NCI-H524 treated with DMSO at 0.1 percent for 48 hours (cell line): ENCODE measurements at regions not wholly inside any gene's neighbourhood (a gene's known extent, or its start where the extent isn't known, plus 50 kb on each side); places are given as distances from the start of the nearest gene placed in this dataset.

ENCODE experiments used
- DNase-seq: peaks from one replicate; lab custom pipeline; 2025; lab: John Stamatoyannopoulos, UW

DNA sequence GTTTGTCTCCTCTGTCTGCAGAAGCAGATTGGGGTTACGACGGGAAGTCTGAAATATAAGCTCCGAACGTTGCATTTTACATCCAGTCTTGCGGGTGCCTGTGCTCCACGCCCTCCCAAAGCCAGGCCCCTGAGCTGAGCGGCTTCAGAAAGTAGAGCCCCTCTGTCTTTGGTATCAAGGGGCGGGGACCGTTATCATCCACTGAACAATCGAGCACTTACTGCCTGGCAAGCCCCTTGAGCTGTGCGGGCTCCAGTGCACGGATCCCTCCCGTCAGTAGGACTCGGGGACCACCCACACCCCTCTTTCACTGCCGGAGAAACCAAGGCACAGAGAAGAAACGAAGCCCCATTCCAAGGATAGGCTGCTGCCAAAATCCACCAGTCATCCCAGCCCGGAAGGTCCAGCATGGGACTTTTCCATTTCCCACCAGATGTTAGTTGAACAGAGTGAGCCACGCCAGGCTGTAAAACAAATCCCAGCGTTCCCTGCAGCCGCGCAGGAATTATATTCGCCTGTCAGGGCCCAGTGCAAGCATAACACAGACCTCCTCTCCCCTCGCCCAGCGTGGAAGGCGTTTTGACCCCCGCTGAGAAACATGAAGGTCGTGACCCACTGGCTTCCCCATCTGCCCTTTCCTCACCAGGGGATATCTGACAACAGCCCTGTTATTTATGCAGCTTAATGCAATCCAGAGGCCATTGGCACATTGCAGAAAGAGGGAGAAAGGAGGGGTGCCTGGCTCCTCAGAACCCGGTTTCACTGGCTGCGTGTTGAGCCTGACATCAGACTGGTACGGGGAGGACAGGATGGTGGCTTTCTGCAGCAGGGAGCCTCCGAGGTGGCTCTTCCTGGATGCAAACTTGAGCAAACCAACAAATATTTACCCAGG is 212.2 kb upstream of the FOXF1 start:
- no peak for DNase-seq

DNA sequence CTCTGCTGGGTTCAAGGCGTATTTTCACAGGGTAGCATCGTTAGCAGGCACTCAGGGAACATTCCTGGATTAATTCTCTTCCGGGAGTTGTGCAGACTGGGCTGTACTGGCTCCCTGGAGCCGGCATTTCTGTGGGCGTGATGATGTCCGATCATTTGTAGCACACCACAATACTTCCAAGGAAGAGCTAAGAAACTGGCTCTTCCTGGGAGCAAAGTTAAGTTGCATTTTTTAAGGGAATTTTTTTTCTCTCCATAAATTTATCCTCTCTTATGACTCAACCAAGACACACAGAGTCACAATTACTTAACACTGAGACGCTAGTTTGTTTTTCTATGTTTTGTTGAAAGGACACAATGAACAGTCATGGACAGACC is 211.6 kb upstream of the FOXF1 start:
- no peak for DNase-seq

DNA sequence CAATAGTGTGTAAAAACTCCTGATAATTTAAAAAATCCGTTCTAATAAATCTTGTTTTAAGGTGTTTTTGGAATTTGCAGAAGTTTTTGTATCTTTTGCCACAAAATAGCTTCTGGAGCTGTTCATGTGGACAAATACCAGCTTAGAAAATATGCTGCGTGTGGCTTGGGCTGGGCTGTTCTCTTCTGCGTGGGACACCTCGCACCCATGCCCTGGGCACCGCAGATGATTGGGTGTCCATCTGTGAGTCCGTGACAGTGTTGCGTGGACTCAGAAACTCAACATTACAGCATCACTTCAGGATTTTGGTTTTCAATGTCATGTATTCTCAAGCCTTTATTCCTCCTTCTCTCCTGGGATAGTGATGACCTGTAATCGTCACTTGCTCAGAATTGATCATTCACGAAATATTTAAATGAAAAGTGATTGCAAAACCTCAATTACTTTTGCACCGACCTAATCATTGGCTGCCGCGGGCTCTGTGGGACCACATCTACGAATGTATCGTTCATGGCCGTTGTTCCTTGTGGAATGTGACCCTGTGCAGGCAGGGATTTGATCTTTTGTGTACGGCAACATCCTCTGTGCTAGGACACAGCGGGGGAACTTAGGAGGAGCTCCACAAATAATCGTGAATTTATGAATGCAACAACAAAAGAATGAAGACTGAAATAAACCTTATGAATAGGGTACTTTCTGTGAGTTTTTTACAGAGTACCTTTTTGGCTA is 210.3 kb upstream of the FOXF1 start:
- no peak for DNase-seq

DNA sequence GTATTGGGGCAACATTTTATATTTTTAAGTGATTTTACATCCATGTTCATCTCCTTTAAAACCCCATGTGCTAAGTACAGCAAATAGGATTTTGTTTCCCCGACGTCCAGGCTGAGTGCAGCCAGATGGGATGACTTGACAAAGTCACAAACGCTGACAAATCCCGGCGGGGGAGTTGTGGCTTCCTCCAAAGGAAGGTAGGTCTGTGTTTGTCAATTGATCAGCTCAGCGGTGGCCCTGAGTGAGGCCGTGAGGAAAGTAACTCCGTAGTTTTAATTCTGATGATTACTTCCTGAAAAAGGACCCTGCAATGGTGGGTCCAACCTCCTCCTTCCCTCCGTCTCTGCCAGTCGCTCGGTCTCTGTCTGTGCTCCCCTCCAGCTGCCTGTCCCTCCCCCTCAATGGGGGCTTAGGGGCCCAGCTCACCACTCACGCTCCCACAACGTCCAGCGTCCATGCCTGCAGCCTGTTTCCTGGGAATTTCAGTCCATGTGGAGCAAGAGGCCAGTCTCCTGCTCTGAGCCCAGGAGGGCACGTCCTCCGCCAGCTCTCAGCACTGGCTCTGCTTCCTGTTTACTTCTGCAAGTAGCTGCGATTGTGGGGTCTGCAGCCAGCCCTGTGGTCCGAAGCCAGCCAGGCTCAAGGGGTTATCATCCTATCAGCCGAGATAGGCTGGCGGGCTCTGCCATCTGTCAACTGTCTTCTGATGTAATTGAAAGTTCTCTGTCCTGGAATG is 209.4 kb upstream of the FOXF1 start:
- no peak for DNase-seq

DNA sequence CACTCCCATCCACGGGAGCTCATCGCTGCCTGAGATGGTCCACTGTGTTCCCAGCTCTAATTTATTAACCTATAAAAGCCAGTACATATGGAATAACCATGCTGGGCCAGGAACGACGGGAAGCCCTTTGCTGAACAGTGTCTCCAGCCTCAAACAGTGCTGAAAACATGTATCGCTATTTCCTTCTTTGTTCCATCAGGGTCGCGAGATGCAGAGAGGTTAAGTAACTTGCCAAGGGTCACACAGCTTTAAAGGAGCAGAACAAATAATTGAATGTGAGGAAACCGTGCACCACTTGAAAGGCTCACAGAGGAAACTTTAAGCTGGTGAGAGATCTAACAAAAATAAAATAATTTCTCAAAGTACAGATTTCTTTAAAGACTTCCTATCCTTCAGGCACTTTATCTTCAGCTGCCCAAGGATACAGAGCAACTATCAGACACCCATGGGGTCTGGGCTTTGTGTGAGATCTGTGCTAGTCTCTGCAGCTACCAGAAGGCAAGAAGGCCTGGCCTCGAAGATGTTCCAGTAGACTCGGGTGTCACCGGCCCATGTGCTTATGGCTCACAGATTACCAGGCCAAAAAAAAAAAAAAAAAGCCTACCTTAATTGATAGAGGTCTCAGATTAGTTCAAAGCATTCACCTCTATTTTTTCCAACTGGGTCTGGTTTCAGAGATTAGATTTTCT is 207.8 kb upstream of the FOXF1 start:
- DNase-seq, result no peak

DNA sequence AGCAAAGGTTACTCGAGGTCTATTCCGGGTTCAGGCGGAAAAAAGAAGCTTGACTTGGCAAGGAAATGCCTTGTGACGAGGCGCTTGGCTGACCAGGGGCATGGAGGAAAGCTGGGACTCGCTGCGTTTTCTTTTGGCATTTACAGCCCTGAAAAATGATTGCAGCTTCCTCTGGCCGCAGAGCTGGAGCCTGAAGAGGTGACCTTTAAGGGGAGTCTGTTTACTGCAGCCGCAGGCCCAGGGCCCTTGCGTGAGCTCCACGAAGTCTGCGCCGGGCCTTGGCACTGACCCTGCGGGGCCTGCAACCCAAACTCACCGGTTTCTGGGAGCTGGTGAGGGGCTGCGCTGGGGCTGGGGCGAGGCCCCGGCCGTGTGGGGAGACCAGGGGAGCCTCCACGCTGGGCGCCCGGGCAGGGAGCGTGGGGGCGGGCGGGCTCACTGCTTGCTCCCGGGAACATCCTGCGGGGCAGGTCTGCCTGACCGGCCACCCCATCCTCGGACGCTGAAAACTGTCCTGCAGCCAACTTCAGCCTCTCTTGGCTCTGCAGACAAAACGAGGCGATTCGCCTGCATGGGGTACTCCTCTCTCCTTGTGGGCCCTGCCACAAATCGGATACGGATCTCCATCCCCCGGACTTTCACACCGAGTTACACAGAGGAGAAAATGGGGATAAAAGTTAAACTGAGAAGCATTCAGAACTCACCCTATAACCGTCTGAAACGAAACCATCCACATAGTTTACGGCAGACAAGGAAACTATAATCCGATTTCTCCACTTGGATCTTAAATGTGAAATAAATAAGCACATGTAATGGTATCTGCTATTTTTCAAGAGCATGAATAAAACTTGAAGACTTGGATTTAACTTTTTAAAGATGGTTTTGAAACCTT is 206.3 kb upstream of the FOXF1 start:
- DNase-seq, result no peak

DNA sequence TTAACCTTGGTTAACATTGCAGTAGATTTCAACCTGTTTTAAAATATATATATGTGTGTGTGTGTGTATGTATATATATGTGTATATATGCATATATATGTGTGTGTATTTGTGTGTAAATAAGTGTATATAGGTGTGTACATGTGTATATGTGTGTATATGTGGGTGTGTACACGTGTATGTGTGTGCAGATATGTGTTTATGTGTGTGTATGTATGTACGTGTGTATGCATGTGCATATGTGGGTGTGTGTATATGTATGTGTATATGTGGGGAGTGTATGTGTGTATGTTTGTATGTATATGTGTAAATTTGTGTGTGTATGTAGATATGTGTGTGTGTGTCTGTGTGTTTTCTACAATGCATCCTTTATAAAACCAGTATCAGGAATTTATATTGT is 205.5 kb upstream of the FOXF1 start:
- DNase-seq, result no peak

DNA sequence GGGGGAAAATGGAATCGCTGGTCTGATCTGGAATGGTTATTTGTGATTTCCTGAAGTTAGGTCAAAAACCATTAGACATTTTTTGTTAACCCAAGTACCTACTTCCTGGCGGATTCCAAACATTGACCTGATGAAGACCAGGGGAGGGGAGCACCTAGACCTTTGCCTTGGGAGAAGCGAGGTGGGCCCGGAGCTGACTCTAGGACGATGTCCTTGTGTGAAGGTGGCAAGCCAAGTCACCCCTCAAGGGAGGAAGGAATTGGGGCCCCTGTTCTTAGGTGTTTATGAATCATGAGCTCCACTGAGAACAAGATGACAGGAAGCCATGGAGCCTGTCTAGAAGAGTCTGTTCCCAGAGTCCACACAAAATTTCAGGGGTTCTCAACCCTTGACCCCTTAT is 204.9 kb upstream of the FOXF1 start:
- DNase-seq, result no peak

DNA sequence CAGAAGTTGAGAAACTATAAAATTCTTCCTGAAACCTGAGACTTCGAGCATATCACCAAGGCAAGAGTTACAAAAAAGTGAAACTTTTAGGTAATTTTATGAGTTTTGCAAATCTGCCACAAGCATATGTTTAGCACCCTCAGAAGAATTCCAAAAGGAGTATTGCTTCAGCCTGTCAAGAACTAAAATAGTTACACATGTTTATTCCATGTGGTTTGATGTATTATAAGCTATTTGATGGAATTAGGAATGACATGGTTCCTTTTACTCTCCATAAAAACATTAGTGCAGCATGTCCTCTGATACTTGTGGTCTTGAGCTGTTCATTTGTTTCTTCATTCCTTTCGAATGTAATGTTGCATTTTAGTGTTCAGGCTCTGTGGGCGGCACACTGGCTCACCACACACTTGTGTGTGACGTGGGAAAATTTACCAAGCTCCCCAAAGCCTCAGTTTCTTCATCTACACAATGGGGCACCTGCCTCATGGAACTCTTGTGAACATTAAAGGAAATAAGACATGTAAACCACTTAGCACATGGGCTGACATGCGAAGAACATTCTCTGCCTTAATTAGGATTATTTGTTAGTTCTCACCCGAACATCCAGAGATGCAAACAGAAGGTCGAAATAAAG is 204.2 kb upstream of the FOXF1 start:
- no peak for DNase-seq

DNA sequence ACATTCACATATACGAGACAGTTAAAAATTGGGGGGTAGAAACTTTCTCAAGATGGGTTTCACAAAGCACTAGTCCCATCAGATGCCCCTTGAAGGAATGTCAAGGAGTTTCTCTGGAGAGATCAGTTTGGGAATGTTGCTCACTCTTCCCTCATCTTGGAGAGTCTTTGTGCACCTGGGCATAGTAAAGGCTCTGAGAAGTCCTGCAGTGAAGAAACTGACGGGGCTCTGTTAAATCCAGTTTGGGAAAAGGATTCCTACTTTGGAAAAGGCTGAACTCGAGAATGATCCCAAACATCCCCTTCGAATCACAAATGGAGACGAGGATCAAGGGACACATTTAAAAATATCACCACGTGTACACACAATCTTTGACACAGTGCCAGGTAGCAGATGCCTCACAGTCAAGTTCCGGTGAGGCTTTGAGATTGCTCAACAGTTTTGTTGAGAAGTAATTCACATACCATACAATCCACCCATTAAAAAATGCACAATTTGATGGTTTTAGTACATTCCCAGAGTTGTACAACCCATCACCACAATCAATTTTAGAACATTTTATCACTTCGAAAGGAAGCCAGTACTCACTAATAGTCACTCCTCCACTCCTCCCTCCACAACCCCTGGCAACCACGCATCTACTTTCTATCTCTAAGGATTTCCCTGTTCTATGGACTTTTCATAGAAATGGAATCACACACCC is 203.4 kb upstream of the FOXF1 start:
- DNase-seq, result no peak

DNA sequence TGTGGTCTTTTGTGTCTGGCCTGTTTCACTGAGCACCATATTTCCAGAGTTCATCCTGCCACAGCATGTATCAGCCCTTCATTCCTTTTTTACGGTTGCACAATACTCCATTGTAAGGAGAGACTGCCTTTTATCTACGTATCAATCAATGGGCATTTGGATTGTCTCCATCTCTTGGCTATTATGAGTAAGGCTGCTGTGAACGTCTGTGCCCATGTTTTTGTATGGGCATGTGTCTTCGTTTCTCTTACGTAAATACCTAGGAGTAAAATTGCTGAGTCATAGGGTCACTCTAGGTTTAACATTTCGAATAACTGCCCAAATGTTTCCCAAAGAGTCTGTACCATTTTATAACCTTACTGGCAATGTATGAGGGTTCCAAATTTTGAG is 202.8 kb upstream of the FOXF1 start:
- no peak for DNase-seq

DNA sequence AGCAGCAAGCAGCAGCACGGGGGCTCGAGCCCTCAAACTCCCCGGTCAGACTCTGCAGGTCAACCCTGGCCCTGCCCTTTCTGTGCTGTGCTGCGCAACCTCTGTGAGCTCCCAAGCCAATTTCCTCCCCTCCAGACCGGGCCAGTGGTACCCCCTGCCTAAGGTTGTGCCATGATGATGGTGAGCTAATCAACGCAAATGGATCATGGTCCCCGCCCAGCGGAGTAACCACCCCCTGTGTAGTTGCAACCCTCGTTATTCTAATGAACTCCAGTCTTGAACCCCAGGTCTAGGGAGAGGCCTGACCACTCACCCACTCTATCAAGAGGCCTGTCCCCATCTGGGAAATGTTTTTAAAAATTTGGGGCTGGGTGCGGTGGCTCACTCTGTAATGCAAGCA is 201.8 kb upstream of the FOXF1 start:
- DNase-seq, result no peak

DNA sequence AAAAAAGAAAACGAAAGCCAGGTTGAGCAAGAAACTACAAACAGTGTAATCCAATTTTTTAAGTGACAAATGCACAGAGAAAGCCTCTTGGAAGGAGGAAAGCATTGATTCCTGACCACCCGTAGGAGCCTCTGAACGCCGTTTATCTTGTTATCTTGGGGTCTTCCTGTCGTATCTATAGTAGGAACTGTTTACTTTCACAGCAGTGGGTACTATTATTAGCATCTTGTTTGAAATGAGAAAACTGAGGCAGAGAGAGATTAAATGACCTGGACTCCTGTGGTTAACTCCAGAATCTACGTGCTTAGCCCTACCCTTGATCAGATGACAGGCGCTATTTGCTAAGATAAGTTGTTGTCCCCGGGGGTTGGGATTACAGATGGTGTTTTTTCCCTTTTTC is 196.7 kb upstream of the FOXF1 start:
- DNase-seq, result no peak

DNA sequence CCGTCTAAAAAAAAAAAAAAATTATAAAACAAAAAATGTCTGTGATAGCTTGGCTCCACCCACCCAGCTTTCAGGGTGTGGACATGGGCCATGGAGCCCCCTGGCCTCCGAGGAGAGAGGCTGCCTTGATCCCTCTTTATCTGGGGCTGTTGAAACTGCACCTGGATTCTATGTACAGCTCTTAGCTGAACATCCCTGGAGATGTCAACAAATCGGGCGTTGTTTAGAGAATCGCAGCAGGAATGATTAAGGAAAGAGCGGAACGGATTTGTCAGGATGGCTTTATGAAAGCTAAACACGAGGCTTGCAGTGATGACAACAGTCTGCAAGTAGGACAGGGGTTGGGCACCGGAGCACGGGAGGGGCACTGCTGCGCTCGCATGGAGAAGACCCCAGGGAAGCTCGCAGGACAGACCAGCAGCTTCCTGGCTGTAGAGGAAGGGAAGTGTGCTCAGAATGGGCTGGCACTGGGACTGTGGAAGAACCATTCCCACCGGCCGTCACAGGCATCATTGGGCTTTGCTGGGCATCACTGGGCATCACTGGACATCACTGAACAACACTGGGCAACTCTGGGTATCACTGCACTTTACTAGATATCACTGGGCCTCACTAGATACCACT is 195.8 kb upstream of the FOXF1 start:
- DNase-seq, result no peak

DNA sequence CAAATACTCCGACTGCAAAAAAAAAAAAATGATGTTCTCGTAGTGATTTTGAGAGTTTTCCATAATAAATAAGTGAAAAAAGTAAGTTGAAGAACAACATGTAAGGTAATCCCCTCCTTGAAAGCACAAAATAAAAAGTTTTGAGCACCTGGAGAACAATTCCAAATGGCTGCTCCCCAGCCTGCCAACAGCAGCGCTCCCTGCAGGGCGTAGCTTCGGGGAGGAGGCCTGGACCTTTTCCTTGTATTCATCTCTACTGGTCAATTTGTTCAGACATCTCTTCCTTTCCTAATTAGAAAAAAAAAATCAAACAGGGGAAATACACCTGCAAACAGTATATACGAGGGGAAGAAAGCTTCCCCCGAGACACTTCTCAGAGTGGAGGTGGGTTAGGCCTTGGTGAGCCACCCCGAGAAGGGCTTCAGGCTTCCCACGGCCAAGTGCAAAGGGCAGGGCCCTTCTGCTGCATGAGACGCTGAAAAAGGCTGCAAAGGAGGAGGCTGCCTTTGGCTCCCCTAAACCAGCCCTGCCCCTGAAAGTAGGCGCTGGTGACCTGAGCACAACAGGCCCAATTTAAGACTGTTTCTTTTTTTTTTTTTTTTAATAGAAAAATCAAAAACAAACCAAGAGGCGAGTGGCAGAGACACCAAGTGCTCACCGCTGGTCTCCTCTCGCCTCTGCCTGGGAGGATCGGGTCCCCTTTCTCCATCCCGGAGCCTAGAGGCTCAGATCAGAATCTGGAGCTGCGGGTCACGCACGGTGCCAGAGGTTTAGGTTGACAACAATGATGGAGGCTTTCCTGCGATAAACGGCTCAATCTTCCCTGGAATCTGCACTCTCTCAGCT is 193.1 kb upstream of the FOXF1 start:
- DNase-seq, result no peak

DNA sequence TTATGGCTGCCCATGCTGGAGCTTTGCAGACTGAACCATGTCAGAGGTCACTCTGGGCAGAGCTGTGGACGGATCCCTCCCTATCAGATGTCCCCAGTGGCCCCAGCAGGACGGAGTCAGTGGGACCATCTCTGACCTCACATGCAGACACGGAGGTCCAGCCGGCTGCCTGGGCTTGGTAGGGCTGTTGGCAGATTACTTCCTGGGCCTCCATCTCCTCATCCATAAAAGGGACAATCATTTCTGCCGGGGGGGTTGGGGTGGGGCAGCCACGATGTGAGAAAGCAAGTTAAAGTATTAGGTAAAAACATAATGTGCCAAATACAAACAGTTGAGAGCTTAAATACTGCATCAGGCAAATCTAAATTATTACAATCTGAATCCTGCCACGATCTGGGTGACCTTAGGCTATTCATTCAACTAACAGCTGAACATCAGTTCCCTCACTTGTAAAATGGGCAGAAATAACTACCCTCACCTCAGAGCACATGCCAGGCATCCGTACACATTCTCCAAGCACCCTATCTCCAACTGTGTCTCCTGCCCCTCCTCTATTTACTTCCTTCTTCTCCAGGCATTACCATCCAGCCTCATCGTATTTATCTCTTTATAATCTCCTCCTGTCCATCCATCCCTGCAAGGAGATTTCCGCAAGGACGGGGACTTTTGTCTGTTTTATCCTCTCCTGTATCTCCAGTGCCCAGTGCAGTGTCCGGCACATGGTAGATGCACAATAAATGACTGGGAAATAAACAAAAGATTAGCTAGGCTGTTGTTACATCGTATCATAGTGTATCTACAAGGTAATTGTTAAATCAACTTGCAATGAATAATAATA is 192.3 kb upstream of the FOXF1 start:
- DNase-seq, result no peak

DNA sequence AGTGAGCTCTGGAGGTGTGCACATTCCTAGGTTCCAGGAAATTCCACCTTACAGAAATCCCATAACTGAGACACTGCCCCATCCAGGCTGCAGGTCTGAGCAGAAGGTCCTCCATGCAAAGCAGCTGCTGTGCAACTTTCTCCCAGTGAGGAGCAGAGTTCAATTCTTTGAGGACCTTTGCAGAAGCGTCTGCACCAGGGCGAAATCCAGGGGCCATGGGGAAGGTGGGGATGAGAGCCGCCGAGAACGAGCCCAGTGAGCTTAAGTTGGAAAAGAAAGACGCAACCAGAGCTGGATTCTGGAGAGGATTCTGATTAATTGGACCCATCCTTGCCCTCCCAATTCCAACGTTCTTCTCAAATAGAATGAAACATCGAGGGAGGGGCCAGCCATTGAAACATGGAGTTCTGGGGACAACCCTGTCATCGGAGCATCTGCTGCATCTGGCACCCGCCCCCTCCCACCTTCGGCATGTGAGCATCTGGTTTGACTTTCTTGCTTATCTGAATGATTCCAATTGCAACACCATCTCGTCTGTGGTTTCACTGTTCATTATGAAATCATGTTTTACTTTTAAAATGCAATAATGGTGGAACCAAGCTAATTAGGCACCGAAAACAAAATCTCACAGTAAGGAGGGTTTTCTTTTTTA is 190.6 kb upstream of the FOXF1 start:
- no peak for DNase-seq
